ENCODE measurements at regions not wholly inside any gene's neighbourhood (a gene's known extent, or its start where the extent isn't known, plus 50 kb on each side); places are given as distances from the start of the nearest gene placed in this dataset.

- TF ChIP-seq POLR2A (IDR thresholded peaks at IDR 0.05) (no peak), CTCF (IDR thresholded peaks at IDR 0.05) (no peak)
These were observed 601.7 kb upstream of the GRIA3 start for GRCh38 chrX:122582280-122582974.
